PC-3 (cell line): ENCODE measurements at regions not wholly inside any gene's neighbourhood (a gene's known extent, or its start where the extent isn't known, plus 50 kb on each side); places are given as distances from the start of the nearest gene placed in this dataset.

Source experiments
- EZH2 ChIP-seq: fragments of 300-600 bp; sonication (generic); IDR thresholded peaks from one replicate; pipeline ENCODE4 v1.6.1; 2017; ENCODE audit warnings: antibody characterized with exemption, mild to moderate bottlenecking, low read length; ENCODE audit not compliant: unreplicated experiment
- EZH2phosphoT487 ChIP-seq: fragments of 300-600 bp; sonication (generic); IDR thresholded peaks from 2 replicates; pipeline ENCODE4 v1.6.1; 2018; ENCODE audit warnings: mild to moderate bottlenecking, antibody characterized with exemption, low read length, borderline replicate concordance
- TF ChIP-seq, protein P1 (sequence below): fragments of 300-600 bp; sonication (generic); conservative IDR thresholded peaks from 2 replicates; pipeline ENCODE4 v1.5.1; 2017; ENCODE audit warnings: antibody characterized with exemption, low read depth, mild to moderate bottlenecking, low read length

DNA sequence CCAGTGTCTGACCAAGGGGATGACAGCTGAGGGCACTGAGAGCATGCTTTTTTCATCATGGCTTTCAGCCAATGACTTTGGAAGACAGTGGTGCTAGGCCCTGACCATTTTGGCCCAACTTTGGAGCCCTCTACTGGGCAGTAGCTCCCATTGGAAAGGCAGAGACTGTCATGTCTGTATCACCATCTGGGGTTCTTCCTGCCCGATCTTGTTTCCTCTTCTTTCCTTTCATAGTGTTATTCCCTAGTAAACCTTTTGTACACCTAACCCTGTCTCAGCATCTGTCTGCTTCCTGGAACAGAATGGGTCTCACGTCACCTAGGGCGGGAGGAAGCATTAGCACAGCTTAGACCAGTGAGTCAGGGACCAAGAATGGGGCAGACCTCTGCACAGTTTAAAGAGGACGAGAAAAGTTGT, 97.4 kb upstream of the MAST4 start:
- TF ChIP-seq EZH2, result no peak
- TF ChIP-seq, protein P1, sequence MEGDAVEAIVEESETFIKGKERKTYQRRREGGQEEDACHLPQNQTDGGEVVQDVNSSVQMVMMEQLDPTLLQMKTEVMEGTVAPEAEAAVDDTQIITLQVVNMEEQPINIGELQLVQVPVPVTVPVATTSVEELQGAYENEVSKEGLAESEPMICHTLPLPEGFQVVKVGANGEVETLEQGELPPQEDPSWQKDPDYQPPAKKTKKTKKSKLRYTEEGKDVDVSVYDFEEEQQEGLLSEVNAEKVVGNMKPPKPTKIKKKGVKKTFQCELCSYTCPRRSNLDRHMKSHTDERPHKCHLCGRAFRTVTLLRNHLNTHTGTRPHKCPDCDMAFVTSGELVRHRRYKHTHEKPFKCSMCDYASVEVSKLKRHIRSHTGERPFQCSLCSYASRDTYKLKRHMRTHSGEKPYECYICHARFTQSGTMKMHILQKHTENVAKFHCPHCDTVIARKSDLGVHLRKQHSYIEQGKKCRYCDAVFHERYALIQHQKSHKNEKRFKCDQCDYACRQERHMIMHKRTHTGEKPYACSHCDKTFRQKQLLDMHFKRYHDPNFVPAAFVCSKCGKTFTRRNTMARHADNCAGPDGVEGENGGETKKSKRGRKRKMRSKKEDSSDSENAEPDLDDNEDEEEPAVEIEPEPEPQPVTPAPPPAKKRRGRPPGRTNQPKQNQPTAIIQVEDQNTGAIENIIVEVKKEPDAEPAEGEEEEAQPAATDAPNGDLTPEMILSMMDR, result no peak; the same call in 1 of the 2 replicates
- TF ChIP-seq EZH2phosphoT487, result no peak
